GM19240 (cell line): ENCODE measurements at regions not wholly inside any gene's neighbourhood (a gene's known extent, or its start where the extent isn't known, plus 50 kb on each side); places are given as distances from the start of the nearest gene placed in this dataset.

Experiments used
- DNase-seq: peaks from one replicate; pipeline ENCODE4 v3.0.0; 2011; ENCODE audit warnings: low spot score; ENCODE audit not compliant: insufficient read length

GRCh38 chr15:89421219-89421618, 75.2 kb downstream of the RHCG start:
- DNase-seq = no peak

DNA sequence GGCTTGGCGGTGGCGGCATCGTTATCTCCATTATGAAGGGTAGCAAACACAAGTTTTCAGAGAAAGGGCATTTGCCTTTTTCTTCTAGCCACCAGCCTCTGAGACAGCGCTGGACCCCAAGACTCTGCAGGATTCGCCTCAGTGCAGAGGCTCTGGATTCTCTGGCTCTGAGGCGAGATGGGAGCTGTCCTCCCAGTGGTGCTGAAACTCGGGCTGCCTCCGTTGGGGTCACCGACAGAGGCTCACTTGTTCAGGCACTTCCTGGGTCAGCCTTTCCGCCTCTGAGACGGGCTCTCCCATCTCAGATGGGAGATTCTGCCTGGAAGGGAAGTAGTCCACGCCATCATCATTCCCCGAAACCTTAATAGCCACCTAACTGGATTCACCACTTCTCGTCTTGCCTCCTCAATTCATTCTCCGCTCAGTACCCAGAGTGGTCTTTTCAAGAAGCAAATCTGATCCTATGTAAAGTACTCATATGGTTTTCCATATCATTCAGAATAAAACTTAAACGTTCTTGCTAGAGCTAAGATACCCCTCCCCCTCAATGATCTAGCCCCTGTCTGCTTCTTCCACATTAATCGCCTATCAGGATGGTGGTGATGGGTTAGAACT, 76.9 kb downstream of the RHCG start:
- DNase-seq = no peak

- no peak for DNase-seq
Observed at GRCh38 chr15:89417206-89417725, 79.1 kb downstream of the RHCG start.

DNA sequence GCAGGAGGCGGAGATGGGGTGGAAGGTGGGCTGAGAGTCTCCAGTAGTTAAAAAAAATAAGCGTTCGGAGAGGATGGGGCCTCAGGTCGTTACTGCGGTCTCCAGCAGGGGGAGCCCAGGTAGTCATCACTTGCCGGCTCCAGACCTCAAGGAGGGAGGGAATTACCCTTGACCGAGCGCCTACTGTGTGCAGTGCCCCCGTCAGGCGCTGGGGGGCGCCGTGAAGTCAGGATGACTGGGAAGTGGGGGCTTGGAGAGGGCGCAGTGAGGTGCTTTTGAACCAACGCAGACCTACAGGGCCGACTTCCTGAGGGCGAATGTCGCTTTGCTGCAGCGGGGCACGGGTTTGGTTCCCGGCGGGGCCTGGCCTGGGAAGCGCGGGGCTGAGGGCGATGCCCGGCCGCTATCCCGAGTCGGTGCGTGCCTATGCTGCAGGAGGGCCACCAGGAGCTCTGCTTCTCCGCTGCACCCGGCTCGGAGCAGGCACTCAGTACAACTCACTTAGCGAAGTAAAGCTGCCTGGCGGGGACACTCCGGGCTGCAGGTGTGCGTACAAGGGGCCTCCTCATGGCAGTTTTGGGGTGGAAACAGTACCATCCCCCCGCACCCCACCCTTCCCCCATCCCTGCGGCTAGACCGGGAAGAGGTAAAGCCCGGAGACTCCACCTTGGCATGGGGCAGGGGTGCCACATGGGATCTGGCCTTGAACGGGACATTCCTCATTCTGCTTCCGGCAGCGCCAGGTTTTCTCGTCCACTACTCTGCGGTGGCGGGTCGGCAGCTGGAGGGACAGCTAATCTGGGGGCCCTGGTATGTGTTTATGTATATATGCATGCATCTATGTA, 79.8 kb downstream of the RHCG start:
- DNase-seq = peak; percentile 69

GRCh38 chr15:89414571-89414970, 79.9 kb upstream of the POLG start:
- no peak for DNase-seq

DNA sequence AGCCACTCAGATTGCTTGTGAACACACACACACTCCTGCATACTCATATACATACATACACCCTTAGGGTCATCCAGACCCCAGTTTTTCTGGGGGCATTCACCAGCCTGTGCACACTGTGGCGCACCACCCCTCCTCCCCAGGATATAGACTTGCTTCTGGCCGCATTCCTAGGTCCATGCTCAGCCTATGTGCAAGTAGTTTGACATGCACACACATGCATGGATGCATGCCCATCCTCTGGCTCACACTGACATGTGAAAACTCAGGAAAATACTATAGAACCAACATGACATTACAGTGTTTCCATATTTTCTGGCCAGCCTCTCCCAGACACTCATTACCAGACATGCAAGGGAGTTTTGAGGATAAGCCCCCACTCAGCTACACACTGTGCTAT, 79.3 kb upstream of the POLG start:
- no peak for DNase-seq

GRCh38 chr15:89412905-89413411, 78.3 kb upstream of the POLG start:
- no peak for DNase-seq

DNA sequence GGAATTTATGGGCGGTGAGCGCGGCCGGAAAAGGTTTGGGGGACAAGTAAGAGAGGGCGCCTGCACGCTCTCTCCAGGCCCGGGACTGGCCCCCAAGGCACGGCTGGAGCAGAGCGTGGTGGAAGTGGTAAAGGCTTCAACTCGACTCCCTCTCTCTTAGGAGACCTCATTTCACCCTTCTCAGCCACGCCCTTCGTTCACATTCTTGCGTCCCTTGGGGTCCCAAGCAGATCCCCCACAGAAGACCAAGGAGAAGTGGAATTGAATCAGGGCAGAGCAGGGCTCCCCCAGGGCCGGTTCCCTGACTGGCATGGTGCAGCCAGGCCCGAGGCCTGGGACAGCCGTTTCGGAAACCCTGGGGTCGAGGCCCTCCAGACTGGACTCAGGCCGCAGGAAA, 75.4 kb upstream of the POLG start:
- no peak for DNase-seq

GRCh38 chr15:89409184-89410038, 74.8 kb upstream of the POLG start:
- no peak for DNase-seq

- DNase-seq = no peak
Observed at GRCh38 chr15:89408372-89409183, 74.0 kb upstream of the POLG start.

GRCh38 chr15:89406940-89407607, 72.5 kb upstream of the POLG start:
- no peak for DNase-seq

GRCh38 chr15:89406218-89406939, 71.8 kb upstream of the POLG start:
- DNase-seq = no peak

DNA sequence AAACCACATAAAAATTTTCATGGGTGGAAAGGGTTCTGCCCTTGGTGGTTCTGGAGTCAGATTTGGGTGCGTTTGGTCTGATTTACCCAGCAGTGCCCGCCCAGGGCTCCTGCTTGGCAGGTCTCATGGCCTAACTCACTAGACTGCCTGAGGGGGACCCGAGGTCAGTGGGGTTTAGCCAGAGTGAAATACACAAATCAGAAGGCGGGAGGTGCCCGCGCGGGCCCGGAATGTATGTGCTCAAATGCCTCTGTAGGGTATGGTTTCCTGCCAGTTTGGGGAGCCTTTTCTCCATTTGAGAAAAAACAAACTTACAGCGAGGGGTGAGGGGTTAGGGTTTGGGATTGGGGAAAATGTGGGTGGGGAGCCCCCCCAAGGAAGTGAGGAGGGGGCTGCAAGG, 70.9 kb upstream of the POLG start:
- DNase-seq = no peak

GRCh38 chr15:89404023-89404422, 69.4 kb upstream of the POLG start:
- DNase-seq = no peak

DNA sequence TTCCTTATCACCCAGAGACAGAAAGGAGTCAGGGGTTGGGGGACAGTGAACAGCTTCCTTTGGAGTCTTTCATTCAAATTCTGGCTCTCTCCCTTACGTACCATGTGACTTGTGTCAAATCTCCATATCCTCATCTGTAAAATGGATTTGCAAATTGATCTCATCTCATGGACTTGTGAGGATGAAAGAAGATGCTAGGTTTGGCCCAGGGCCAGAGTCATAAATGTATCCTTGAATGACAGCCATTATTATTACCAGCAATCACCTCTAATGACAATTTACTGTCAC, 67.8 kb upstream of the POLG start:
- no peak for DNase-seq

DNA sequence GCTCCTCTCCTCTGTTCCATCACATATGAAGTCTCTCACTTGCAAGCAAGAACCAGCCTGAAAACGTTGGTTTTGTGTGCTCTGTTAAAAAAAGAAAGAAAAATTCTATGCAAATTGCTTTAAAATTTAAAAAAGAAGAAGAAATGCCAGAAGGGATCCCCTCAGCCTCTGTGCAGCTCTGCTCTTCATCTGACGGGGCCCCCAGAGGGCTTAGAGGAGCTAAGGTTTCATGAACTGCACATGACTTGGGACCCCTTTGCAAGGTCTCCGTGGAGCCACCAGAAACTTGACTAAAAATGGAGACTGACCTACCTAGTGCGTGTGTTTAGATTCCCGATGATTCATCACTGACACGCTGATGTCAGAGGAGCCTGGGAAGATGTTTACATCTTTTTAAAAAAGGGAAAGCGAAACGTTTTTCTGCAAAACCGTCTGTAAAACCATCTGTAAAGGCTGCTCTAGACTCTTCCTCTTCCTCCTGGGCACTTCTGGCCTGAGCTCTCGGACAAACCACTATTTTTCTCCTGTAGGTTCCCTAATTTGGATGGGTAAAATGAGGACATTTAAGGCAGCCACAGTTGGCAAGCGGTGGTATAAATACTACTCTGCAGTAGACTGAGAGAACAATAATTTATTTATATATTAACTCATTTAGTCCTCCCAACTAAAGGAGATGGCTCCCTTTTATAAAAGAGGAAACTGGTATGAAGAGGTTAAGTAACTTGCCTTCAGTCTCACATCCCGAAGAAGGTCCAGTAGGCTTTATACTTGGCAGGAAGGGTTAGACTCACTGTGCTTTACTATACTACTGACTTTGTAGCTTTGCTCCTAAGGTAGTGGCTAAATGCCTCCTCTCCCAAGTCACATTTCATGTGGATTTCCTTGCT, 67.2 kb upstream of the POLG start:
- DNase-seq = no peak

DNA sequence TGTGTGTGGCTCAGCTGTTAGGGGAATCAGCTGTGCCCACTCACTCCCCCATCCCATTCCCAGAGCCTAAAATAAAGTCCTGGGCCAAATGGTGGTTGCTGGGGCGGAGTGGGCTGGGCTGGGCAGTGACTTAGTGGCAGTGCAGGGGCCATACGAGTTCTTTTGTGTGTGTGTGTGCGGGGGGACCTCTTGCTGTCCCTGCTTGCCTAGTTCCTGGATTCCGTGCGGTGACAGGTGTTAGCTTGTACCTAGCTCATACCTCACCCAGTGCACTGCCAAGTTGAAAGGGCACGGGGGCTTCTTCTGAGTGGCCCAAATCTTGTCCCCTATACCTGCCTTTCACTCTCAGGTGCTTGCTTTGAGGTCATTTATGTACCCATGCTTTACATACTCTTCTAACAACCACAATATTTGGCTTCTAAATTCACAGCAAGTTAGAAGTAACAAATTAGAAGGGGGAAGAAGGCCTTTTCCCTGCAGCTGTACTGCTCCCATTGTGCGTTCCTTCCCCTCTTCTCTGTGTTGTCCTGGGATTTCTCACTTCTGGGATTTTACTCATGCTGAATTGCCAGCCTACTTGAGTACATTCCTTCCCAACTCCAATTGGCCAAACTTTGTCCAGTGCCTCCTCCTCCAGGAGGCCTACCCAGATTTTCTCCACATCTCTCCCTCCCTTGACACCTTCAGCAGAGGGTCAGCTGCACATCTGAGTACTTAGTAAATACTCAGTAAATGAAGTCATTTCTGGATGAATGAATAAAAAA, 66.3 kb upstream of the POLG start:
- no peak for DNase-seq

GRCh38 chr15:89400116-89400781, 65.6 kb upstream of the POLG start:
- DNase-seq = no peak
